Skeletal muscle cell (primary cell): ENCODE measurements at regions not wholly inside any gene's neighbourhood (a gene's known extent, or its start where the extent isn't known, plus 50 kb on each side); places are given as distances from the start of the nearest gene placed in this dataset.

Experiments used
- DNase-seq: peaks from one replicate; pipeline ENCODE4 v3.0.0-alpha.2; 2010; ENCODE audit warnings: low read depth
- H3K4me3 ChIP-seq: 2 replicates; pipeline ENCODE4 v1.5.1; 2011; ENCODE audit warnings: low read depth, mild to moderate bottlenecking, control low read depth, low read length, moderate library complexity

DNA sequence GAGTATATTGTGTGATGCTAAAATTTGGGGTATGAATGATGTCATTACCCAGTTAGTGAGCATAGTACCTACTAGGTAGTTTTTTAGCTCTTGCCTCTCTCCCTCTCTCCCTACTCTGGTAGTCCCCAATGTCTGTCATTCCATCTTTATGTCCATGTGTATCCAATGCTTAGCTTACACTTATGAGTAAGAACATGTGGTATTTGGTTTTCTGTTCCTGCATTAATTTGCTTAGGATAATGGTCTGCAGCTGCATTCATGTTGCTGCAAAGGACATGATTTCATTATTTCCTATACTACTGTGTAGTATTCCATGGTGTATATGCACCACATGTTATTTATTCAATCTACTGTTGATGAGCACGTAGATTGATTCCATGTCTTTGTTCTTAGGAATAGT lies 54.4 kb upstream of the NEGR1 start:
- no peak for DNase-seq
- H3K4me3 ChIP-seq: no peak overlapping the region
